IMR-90 (cell line): ENCODE measurements at regions not wholly inside any gene's neighbourhood (a gene's known extent, or its start where the extent isn't known, plus 50 kb on each side); places are given as distances from the start of the nearest gene placed in this dataset.

ENCODE experiments used
- ATAC-seq: fragments of 200-7000 bp; cut with Tn5 transposase; 2 replicates; pipeline ENCODE4 v1.9.1; 2020; ENCODE audit warnings: low read depth, mild to moderate bottlenecking, moderate library complexity
- BruUV-seq: library from RNA; stranded (reverse); fragments of 400-500 nt; replicated peaks from 2 replicates; lab custom pipeline; 2021; lab: Mats Ljungman, UMichigan
- CTCF ChIA-PET: fragments of 300-600 bp; formaldehyde crosslinking; extraction: SDS; loops from one replicate; lab custom pipeline; 2021; ENCODE audit warnings: antibody characterized with exemption; lab: Yijun Ruan, JAX
- POLR2A ChIA-PET: fragments of 300-600 bp; sonication (Branson Sonifier 250); formaldehyde crosslinking; loops from one replicate; lab custom pipeline; 2022; ENCODE audit warnings: antibody characterized with exemption; ENCODE audit not compliant: unreplicated experiment; lab: Charles Lee
- DNase-seq: peaks from one replicate; pipeline ENCODE4 v3.0.0; 2013
- H2AFZ ChIP-seq: replicated peaks from 2 replicates; pipeline ENCODE3; 2013; ENCODE audit warnings: low read length, mild to moderate bottlenecking; ENCODE audit not compliant: poor library complexity
- H2AK5ac ChIP-seq: 2 replicates; pipeline ENCODE4 v1.6.1; 2013; ENCODE audit warnings: low read depth, low read length, inconsistent platforms
- H2AK9ac ChIP-seq: replicated peaks from 2 replicates; pipeline ENCODE3; 2013; ENCODE audit warnings: mild to moderate bottlenecking, low read depth, low read length, moderate library complexity; ENCODE audit not compliant: poor library complexity
- H2BK120ac ChIP-seq: 2 replicates; pipeline ENCODE4 v1.6.1; 2013; ENCODE audit warnings: low read depth, low read length, inconsistent platforms
- H2BK15ac ChIP-seq: 3 replicates; pipeline ENCODE4 v1.6.1; 2013; ENCODE audit warnings: low read depth, low read length, inconsistent platforms
- H2BK20ac ChIP-seq: 2 replicates; pipeline ENCODE4 v1.6.1; 2013; ENCODE audit warnings: low read depth, mild to moderate bottlenecking, inconsistent platforms, low read length, moderate library complexity
- H2BK5ac ChIP-seq: 2 replicates; pipeline ENCODE4 v1.6.1; 2013; ENCODE audit warnings: mild to moderate bottlenecking, low read depth, low read length, inconsistent platforms; ENCODE audit not compliant: poor library complexity, severe bottlenecking
- H3K14ac ChIP-seq: replicated peaks from 2 replicates; pipeline ENCODE4 v1.6.1; 2013; ENCODE audit warnings: low read depth, low read length, inconsistent platforms
- H3K18ac ChIP-seq: 2 replicates; pipeline ENCODE4 v1.6.1; 2013; ENCODE audit warnings: low read depth, low read length, control low read depth
- H3K23ac ChIP-seq: 2 replicates; pipeline ENCODE4 v1.6.1; 2013; ENCODE audit warnings: low read depth, low read length, inconsistent platforms
- H3K27ac ChIP-seq: 2 replicates; pipeline ENCODE4 v1.5.1; 2013; ENCODE audit warnings: mild to moderate bottlenecking, control low read depth, low read length; ENCODE audit not compliant: insufficient read depth
- H3K27me3 ChIP-seq: 2 replicates; pipeline ENCODE4 v1.6.1; 2013; ENCODE audit warnings: low read length; ENCODE audit not compliant: control insufficient read depth, insufficient read depth
- H3K36me3 ChIP-seq: 2 replicates; pipeline ENCODE4 v1.6.1; 2013; ENCODE audit warnings: low read length, mixed read lengths; ENCODE audit not compliant: control insufficient read depth, insufficient read depth
- H3K4ac ChIP-seq: 2 replicates; pipeline ENCODE4 v1.6.1; 2013; ENCODE audit warnings: low read depth, low read length, inconsistent platforms
- H3K4me1 ChIP-seq: 2 replicates; pipeline ENCODE4 v1.6.1; 2013; ENCODE audit warnings: low read length, mixed read lengths; ENCODE audit not compliant: control insufficient read depth, insufficient read depth
- H3K4me2 ChIP-seq: 2 replicates; pipeline ENCODE4 v1.6.1; 2013; ENCODE audit warnings: low read depth, mild to moderate bottlenecking, control low read depth, low read length, moderate library complexity
- H3K4me3 ChIP-seq: 2 replicates; pipeline ENCODE4 v1.5.1; 2013; ENCODE audit warnings: low read depth, mild to moderate bottlenecking, control low read depth, low read length, moderate library complexity; ENCODE audit not compliant: insufficient read depth
- H3K56ac ChIP-seq: 2 replicates; pipeline ENCODE4 v1.6.1; 2013; ENCODE audit warnings: low read length, inconsistent platforms; ENCODE audit not compliant: insufficient read depth; ENCODE audit errors: extremely low read depth
- H3K79me1 ChIP-seq, 2 experiments: 2 replicates each; pipeline ENCODE4 v1.6.1; 2013; ENCODE audit warnings: low read length in 2 of 2, inconsistent platforms in 1 of 2, low read depth in 1 of 2
- H3K9ac ChIP-seq: 2 replicates; pipeline ENCODE4 v1.6.1; 2013; ENCODE audit warnings: low read depth, low read length, control low read depth
- H3K9me1 ChIP-seq: 2 replicates; pipeline ENCODE4 v1.6.1; 2013; ENCODE audit warnings: low read length, inconsistent platforms; ENCODE audit not compliant: insufficient read depth
- H3K9me3 ChIP-seq: 2 replicates; pipeline ENCODE4 v1.6.1; 2013; ENCODE audit warnings: low read length; ENCODE audit not compliant: control insufficient read depth, insufficient read depth
- H4K20me1 ChIP-seq: 2 replicates; pipeline ENCODE4 v1.6.1; 2013; ENCODE audit warnings: low read length, inconsistent platforms; ENCODE audit not compliant: insufficient read depth
- H4K5ac ChIP-seq: 2 replicates; pipeline ENCODE4 v1.6.1; 2013; ENCODE audit warnings: mild to moderate bottlenecking, low read depth, low read length, control low read depth
- H4K8ac ChIP-seq, 2 experiments: 2 replicates each; pipeline ENCODE4 v1.6.1; 2013; ENCODE audit warnings: low read depth in 2 of 2, low read length in 2 of 2, control low read depth in 1 of 2, inconsistent platforms in 1 of 2
- H4K91ac ChIP-seq: 2 replicates; pipeline ENCODE4 v1.6.1; 2013; ENCODE audit warnings: low read depth, low read length, inconsistent platforms; ENCODE audit not compliant: insufficient read depth
- BHLHE40 ChIP-seq: fragments of 150-350 bp; IDR thresholded peaks from 2 replicates; pipeline ENCODE4 v1.6.1; 2016; ENCODE audit warnings: mild to moderate bottlenecking, low read depth, low read length
- CHD1 ChIP-seq: IDR thresholded peaks from 2 replicates; pipeline ENCODE4 v1.6.1; 2012; ENCODE audit warnings: low read depth, low read length, improper control_type of control experiment
- RAD21 ChIP-seq: IDR thresholded peaks from 2 replicates; pipeline ENCODE4 v1.6.1; 2012; ENCODE audit warnings: low read length, improper control_type of control experiment
- RFX5 ChIP-seq: IDR thresholded peaks from 2 replicates; pipeline ENCODE4 v1.8.0; 2012; ENCODE audit warnings: low read depth, mild to moderate bottlenecking, low read length, moderate library complexity
- WGBS, 2 experiments: methylation state at CpG; one replicate each; pipeline versions ENCODE4 v1.1.5 to v1.1.7; 2013; ENCODE audit warnings: missing lambda C conversion rate in 2 of 2; ENCODE audit not compliant: insufficient read length in 1 of 2; ENCODE audit errors: extremely low coverage in 2 of 2; 5-methylcytosine and 5-hydroxymethylcytosine counted together
- dilution Hi-C: fragments of 300-500 bp; cut with HindIII; formaldehyde crosslinking; loops from one replicate; pipeline ENCODE4 v1.14.3; 2018; ENCODE audit warnings: low sequenced_read_pairs; ENCODE audit not compliant: unreplicated experiment
- in situ Hi-C: fragments of 300-500 bp; cut with MboI; formaldehyde crosslinking; loops from 3 replicates; pipeline ENCODE4 v1.14.3; 2019; ENCODE audit warnings: low sequenced_read_pairs, inconsistent platforms, mixed read lengths
- intact Hi-C: fragments of 100-400 bp; cut with micrococcal nuclease; formaldehyde crosslinking; loops from 2 replicates; pipeline ENCODE4 v1.10.0; 2022
- TF ChIP-seq, protein P1 (sequence below): conservative IDR thresholded peaks from 2 replicates; pipeline ENCODE4 v1.5.1; 2012; ENCODE audit warnings: mild to moderate bottlenecking, low read depth, low read length, improper control_type of control experiment
- TF ChIP-seq, protein P2 (sequence below): fragments of 150-350 bp; IDR thresholded peaks from 2 replicates; pipeline ENCODE4 v1.6.1; 2017; ENCODE audit warnings: mild to moderate bottlenecking, antibody characterized with exemption, low read length, low read depth

DNA sequence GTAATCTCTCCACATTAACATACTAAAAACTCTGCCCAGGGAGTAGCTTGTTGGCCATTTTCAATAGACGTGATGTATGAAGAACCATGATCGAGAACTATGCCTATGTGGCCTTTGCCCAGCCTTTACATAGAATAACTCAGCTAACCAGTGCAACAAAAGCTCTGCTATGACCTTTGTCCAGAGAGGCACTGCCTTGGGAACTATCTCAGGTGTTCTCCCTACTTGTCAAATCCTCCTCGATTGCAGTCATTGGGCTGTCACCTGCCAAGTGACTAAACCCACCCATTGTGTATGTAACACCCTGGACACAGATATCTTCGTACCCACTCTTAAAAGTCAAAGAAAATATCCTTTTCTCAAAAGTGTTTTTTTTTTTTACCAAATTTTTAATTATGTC lies 610.3 kb upstream of the GALNTL6 start:
- Histone ChIP-seq H3K4ac (no peak overlapping the region), H2BK120ac (no peak overlapping the region), H3K56ac (no peak overlapping the region), H3K9ac (no peak overlapping the region), H4K5ac (no peak overlapping the region), H2BK15ac (no peak overlapping the region), H3K14ac (no peak overlapping the region), H3K27ac (no peak overlapping the region), H3K4me2 (no peak overlapping the region), H4K20me1 (no peaks in the 10 kb centered on the region), H3K4me1 (no peaks in the 10 kb centered on the region), H4K91ac (no peak overlapping the region), H2AK9ac (no peak overlapping the region), H3K9me1 (no peaks in the 10 kb centered on the region), H3K4me3 (no peak overlapping the region), H2BK20ac (no peak overlapping the region), H2BK5ac (no peak overlapping the region), H3K18ac (no peak overlapping the region), H3K79me1 (no peaks in the 10 kb centered on the region), H3K27me3 (no peaks in the 10 kb centered on the region), H2AK5ac (no peak overlapping the region), H4K8ac (no peak overlapping the region), H3K36me3 (no peaks in the 10 kb centered on the region), H2AFZ (no peak overlapping the region), H3K23ac (no peak overlapping the region), H3K9me3 (peaks cover 3% of the 10 kb centered on the region; the same call in 1 of the 2 replicates)
- in situ Hi-C loops (no loop called here), dilution Hi-C loops (no loop called here), intact Hi-C loops (no loop called here)
- POLR2A ChIA-PET, result no interaction called here
- TF ChIP-seq RAD21 (no peak), CHD1 (no peak), RFX5 (no peak), BHLHE40 (no peak)
- TF ChIP-seq, protein P1, sequence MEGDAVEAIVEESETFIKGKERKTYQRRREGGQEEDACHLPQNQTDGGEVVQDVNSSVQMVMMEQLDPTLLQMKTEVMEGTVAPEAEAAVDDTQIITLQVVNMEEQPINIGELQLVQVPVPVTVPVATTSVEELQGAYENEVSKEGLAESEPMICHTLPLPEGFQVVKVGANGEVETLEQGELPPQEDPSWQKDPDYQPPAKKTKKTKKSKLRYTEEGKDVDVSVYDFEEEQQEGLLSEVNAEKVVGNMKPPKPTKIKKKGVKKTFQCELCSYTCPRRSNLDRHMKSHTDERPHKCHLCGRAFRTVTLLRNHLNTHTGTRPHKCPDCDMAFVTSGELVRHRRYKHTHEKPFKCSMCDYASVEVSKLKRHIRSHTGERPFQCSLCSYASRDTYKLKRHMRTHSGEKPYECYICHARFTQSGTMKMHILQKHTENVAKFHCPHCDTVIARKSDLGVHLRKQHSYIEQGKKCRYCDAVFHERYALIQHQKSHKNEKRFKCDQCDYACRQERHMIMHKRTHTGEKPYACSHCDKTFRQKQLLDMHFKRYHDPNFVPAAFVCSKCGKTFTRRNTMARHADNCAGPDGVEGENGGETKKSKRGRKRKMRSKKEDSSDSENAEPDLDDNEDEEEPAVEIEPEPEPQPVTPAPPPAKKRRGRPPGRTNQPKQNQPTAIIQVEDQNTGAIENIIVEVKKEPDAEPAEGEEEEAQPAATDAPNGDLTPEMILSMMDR, result no peak
- TF ChIP-seq, protein P2, sequence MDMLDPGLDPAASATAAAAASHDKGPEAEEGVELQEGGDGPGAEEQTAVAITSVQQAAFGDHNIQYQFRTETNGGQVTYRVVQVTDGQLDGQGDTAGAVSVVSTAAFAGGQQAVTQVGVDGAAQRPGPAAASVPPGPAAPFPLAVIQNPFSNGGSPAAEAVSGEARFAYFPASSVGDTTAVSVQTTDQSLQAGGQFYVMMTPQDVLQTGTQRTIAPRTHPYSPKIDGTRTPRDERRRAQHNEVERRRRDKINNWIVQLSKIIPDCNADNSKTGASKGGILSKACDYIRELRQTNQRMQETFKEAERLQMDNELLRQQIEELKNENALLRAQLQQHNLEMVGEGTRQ, result no peak
- DNase-seq, result no peak
- no peak for ATAC-seq
- CTCF ChIA-PET, result no interaction called here
- no TSS peak for BruUV-seq
- no CpG with 5 or more reads among the region's 4 CpGs for WGBS, 2 experiments
